OCI-LY7 (cell line): ENCODE measurements at regions not wholly inside any gene's neighbourhood (a gene's known extent, or its start where the extent isn't known, plus 50 kb on each side); places are given as distances from the start of the nearest gene placed in this dataset.

Source experiments
- EZH2phosphoT487 ChIP-seq: fragments of 200-600 bp; sonication (generic); IDR thresholded peaks from 2 replicates; pipeline ENCODE4 v1.6.1; 2018; ENCODE audit warnings: low read depth, borderline replicate concordance, mild to moderate bottlenecking, mixed run types, antibody characterized with exemption, low read length, moderate library complexity, mixed read lengths
- TF ChIP-seq, protein P1 (sequence below): fragments of 200-600 bp; sonication (generic); conservative IDR thresholded peaks from 2 replicates; pipeline ENCODE4 v1.5.1; 2014; ENCODE audit warnings: mild to moderate bottlenecking, antibody characterized with exemption, low read length, moderate library complexity, mixed read lengths

DNA sequence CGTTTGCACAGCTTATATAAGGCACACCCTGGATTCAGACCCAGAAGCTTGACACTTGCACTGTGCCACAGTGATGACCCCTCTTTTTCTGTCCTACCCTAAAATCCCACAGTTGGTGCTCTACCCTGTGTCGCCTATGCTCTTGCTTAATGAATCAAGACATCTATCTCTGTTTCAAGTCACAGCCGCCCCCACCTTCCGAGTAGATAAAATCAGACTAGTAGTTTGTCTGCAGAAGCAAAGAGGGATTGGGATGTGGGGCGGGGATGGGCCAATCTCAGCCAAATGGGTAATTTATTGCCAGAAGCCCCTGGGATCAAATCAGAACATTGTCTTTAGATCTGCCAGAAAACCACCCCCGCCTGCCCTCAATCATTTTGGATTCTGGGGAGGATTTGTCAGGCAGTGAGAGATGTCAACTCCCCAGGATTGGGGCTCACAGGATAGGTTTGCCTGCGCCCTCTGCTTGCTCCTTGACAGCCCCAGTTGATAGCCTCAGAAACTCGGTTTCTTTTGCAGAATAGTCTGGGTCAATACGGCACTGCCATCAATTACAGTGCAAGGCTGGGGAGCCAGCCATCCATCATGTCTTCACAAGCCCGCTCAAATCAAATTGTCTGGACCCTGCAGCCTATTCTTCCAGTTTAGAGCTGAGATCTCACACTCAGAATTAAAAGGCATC, 520.8 kb downstream of the GRIN2A start:
- TF ChIP-seq, protein P1, sequence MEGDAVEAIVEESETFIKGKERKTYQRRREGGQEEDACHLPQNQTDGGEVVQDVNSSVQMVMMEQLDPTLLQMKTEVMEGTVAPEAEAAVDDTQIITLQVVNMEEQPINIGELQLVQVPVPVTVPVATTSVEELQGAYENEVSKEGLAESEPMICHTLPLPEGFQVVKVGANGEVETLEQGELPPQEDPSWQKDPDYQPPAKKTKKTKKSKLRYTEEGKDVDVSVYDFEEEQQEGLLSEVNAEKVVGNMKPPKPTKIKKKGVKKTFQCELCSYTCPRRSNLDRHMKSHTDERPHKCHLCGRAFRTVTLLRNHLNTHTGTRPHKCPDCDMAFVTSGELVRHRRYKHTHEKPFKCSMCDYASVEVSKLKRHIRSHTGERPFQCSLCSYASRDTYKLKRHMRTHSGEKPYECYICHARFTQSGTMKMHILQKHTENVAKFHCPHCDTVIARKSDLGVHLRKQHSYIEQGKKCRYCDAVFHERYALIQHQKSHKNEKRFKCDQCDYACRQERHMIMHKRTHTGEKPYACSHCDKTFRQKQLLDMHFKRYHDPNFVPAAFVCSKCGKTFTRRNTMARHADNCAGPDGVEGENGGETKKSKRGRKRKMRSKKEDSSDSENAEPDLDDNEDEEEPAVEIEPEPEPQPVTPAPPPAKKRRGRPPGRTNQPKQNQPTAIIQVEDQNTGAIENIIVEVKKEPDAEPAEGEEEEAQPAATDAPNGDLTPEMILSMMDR, result no peak
- TF ChIP-seq EZH2phosphoT487, result no peak
